Right atrium auricular region (tissue), 2 donors: ENCODE measurements at regions not wholly inside any gene's neighbourhood (a gene's known extent, or its start where the extent isn't known, plus 50 kb on each side); places are given as distances from the start of the nearest gene placed in this dataset.

Source experiments
- DNase-seq: peaks from one replicate; pipeline ENCODE4 v3.0.0-alpha.2; 2019; ENCODE audit warnings: low spot score
- H3K27ac ChIP-seq, 2 donors: fragments of 200-600 bp; sonication (generic); 1 replicate in 1 of 2; 2 replicates in 1 of 2; pipeline ENCODE4 v1.5.1; 2016 to 2019
- H3K27me3 ChIP-seq, 2 donors: fragments of 200-600 bp; sonication (generic); one replicate each; pipeline versions ENCODE4 v1.5.1 to v1.6.0; 2017 to 2019
- H3K36me3 ChIP-seq: fragments of 200-600 bp; sonication (generic); one replicate; pipeline ENCODE4 v1.5.1; 2016
- H3K4me1 ChIP-seq, 2 donors: fragments of 200-600 bp; sonication (generic); one replicate each; pipeline versions ENCODE4 v1.5.1 to v1.6.0; 2017 to 2019
- H3K4me3 ChIP-seq, 2 donors: fragments of 200-600 bp; sonication (generic); 1 replicate in 1 of 2; 2 replicates in 1 of 2; pipeline ENCODE4 v1.5.1; 2017 to 2019; ENCODE audit warnings: mild to moderate bottlenecking in 1 of 2, moderate library complexity in 1 of 2
- H3K9me3 ChIP-seq, 2 donors: fragments of 200-600 bp; sonication (generic); one replicate each; pipeline ENCODE4 v1.5.1; 2019
- CTCF ChIP-seq, 2 donors: fragments of 200-600 bp; sonication (generic); IDR thresholded peaks; one replicate each; pipeline ENCODE4 v1.5.1; 2019; ENCODE audit warnings: antibody characterized with exemption in 2 of 2

- Histone ChIP-seq H3K36me3 (no peaks in the 10 kb centered on the region), H3K4me1 (peaks cover 0 to 10% of the 10 kb centered on the region in 2 donors), H3K4me3 (no peak overlapping the region), H3K27ac (no peak overlapping the region), H3K9me3 (no peaks in the 10 kb centered on the region), H3K27me3 (no peaks in the 10 kb centered on the region)
- no peak for TF ChIP-seq CTCF (IDR thresholded peaks at IDR 0.05)
- no peak for DNase-seq
Observed at GRCh38 chr6:168372889-168373288, 53.3 kb upstream of the DACT2 start.

DNA sequence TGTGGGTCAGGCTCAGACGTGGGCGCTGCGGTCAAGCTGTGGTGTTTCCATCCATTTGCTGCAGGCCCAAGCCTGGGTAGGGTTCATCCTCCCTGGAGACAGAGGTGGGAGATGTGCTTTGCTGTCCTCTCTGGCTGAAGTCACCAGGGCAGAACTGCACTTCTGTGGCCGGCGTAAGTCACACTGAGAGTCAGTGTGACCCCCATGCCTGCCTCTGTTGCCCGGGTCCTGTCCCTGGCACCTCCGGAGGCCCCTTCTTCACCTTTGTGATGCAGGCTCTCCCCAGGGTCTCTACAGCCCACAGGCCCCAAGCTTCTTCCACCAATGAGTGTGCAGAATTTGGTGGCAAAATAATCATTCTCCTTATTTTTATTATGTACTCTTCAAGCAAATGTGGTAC lies 53.8 kb upstream of the DACT2 start:
- Histone ChIP-seq H3K9me3 (no peaks in the 10 kb centered on the region), H3K4me3 (no peak overlapping the region), H3K36me3 (no peaks in the 10 kb centered on the region), H3K27ac (no peak overlapping the region), H3K4me1 (peaks cover 0 to 10% of the 10 kb centered on the region in 2 donors), H3K27me3 (no peaks in the 10 kb centered on the region)
- no peak for TF ChIP-seq CTCF (IDR thresholded peaks at IDR 0.05)
- no peak for DNase-seq

DNA sequence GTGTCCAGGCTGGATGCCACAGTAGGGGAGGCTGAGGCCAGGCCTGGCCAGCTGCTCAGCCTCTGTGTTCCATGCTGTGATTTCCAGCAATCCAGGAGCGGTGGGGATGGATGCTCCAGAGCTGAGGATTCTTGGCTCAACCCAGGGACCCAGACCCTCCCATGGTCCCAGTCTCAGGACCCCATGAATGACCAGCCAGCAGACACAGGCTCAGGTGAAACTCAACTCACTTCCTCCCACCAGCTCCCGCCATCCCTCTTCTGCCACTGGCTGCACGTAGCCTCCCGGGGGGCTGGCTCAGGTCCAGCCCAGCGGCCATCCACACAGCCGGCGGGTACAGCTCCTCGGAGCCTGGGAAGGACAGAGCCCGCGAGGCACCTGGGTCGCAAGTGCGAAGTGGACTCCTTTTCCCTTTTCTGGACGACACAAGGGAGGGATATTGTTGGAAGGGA lies 54.5 kb upstream of the DACT2 start:
- DNase-seq, result no peak
- Histone ChIP-seq H3K27me3 (no peaks in the 10 kb centered on the region), H3K27ac (no peak overlapping the region), H3K36me3 (no peaks in the 10 kb centered on the region), H3K4me3 (no peak overlapping the region), H3K9me3 (no peaks in the 10 kb centered on the region), H3K4me1 (peaks cover 0 to 10% of the 10 kb centered on the region in 2 donors)
- TF ChIP-seq CTCF (IDR thresholded peaks at IDR 0.05), result no peak

DNA sequence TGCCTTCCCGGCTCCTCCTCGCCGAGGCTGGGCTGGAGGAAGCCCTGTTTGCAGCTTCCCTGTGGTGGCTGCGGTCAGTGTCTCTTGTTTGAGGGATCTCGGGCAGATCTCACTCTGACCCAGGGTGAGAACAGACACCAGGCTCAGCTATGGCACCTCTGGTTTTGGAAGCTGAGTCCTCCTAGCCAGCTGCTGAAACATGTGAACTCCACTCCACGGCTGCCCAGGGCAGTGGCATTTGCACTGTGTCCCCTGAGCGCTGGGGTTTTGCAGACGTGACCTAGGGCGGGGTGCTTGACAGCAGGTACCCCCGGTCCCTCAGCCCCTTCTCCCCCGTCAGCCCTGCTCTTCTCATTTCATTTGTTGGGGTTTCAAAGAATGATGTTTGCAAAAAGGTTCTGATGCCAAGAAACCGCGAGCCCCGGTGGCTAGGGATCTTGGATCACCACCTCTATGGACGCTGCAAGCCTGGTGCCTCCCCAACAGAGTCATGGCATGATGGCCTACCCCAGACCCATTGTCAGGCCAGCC lies 55.0 kb upstream of the DACT2 start:
- no peaks in the 10 kb centered on the region for H3K27me3 ChIP-seq
- no peak for TF ChIP-seq CTCF (IDR thresholded peaks at IDR 0.05)

GRCh38 chr6:168376120-168376519 lies 56.5 kb upstream of the DACT2 start:
- H3K4me3 ChIP-seq, result no peak overlapping the region
- no peak for DNase-seq
- no peaks in the 10 kb centered on the region for H3K36me3 ChIP-seq
- no peak for TF ChIP-seq CTCF (IDR thresholded peaks at IDR 0.05)
- no peaks in the 10 kb centered on the region for H3K9me3 ChIP-seq
- no peaks in the 10 kb centered on the region for H3K27me3 ChIP-seq
- H3K27ac ChIP-seq, result no peak overlapping the region
- peaks cover 0 to 5% of the 10 kb centered on the region in 2 donors for H3K4me1 ChIP-seq

More for the DNA sequence above, 55.0 kb upstream of the DACT2 start:
- Histone ChIP-seq H3K27ac (no peak overlapping the region), H3K4me1 (peaks cover 0 to 10% of the 10 kb centered on the region in 2 donors), H3K4me3 (no peak overlapping the region), H3K9me3 (no peaks in the 10 kb centered on the region), H3K36me3 (no peaks in the 10 kb centered on the region)
- DNase-seq, result no peak
